UCSD-AML1 (cell line): ENCODE measurements at regions not wholly inside any gene's neighbourhood (a gene's known extent, or its start where the extent isn't known, plus 50 kb on each side); places are given as distances from the start of the nearest gene placed in this dataset.

Experiments used
- DNase-seq: peaks from one replicate; lab custom pipeline; 2025; ENCODE audit not compliant: unreplicated experiment; lab: John Stamatoyannopoulos, UW

DNA sequence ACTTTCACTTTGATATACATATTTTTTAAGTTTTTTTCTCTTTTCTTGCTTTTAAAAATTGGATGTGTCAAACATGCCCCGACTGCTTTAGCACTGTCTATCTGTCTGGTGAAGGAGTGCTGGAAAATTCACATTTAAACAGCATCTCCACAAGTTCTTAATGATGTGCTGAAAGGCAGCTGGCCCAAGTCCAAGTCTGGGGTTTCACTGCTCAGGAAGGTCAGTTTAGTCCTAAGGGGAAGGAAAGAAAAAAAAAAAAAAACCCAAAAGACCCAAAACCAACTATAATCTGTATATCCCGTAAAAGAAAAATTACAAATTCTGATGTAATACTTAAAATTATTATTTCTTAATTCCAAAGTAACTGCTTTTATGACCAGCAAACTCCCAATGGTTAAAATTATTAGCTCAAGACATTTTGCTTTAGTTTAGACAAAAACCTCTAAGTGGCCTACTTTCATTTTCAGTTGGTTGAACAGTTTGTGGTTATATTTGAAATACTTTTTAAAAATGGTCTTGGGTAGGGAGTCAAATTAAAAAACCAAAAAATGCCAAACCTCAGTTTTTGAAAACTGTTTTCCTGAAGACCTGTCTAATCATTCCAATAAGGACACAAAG, 79.5 kb upstream of the PREP start:
- DNase-seq = no peak

GRCh38 chr6:105476978-105477377, 74.1 kb upstream of the PREP start:
- DNase-seq = no peak

- DNase-seq = no peak
Measured at GRCh38 chr6:105474234-105474633, 71.4 kb upstream of the PREP start.

DNA sequence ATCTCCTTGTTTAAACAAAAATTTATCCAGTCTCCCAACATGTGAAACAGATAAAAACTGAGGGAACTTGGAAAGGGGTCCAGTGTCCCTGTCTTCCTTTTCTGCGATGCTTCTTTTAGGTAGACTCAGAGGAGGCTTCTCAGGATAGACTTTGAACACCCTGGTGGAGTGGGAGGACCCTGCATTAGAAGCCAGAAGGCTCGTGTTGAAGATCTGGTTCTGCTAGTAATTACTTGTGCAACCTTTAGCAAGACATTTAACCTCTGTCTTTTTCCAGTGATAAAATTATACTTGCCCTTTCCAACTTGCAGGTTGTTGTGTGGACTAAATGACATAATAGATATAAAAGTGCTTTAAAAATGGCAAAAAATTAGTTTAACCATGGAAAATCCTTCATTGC, 67.1 kb upstream of the PREP start:
- no peak for DNase-seq

DNA sequence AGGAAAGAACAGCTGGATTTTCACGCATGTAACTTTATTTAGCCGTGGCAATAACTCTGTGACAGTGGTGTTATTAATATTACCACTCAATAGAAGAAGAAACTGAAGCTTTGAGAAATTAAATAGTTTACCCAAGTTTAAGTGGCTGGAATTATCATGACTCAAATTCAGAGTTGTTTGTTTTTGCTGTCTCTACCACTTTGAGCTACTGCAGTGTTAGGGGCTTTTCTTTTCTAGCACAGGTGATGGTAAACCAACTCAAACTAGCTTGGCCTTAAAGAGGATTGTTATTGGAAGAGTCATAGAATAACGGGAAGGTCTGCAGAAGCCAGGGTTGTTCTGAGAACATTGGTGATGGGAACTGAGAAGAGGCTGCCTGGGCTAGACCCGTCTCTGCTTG, 66.0 kb upstream of the PREP start:
- no peak for DNase-seq

DNA sequence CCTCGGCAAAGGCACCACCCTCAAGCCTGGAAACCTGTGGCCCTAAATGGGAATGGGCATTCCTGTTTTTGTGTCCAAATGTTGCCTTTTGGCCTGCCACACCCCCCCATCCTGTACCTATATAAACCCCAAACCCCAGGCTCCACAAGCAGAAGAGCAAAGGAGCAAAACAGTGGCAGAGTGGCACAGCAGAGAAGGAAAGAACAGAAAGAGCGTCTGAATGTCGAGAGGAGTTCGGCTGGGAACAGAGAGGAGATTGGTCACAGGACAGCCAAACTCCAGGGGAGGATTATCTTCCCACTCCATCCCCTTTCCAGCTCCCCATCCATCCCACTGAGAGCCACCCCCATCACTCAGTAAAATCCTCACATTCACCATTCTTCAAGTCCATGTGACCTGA, 58.0 kb upstream of the PREP start:
- DNase-seq = no peak

DNA sequence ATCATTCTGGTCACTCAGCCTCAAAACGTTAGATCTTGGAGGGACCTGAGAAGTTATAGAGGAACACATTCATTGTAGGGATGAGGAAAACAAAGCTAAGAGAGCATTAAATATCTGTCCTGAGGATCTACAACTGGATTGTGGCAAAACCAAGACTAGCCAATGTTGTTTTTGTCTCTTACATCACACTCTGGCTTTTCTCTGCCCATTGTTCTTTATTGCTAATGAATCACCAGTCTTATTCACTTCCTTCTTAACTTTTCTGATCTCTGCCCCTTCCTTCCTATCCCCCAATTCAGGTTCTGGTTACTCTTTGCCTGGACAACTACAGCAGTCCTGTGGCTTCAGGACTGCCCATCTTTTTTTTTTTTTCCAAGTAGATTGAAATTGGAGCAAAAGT, 57.0 kb upstream of the PREP start:
- DNase-seq = no peak

DNA sequence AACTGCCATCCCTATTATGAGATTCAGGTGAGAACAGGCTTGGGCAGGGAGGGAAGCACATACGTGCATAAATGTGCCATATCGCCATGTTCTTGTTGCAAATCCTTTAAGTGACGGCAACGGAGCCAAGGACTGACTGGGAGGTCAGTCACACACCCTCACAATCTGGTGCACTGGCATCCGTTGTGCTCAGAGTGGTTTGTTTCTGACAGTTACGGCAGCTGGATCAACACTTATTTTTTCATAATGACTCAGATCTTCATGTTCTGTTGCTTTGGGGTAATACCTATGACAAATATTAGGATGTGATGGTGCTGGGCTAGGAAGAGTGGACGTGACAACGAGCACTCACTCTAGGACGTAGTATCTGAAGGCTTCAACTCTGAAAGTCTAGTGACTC, 56.2 kb upstream of the PREP start:
- DNase-seq = no peak

GRCh38 chr6:105458551-105458950, 55.7 kb upstream of the PREP start:
- DNase-seq = no peak

DNA sequence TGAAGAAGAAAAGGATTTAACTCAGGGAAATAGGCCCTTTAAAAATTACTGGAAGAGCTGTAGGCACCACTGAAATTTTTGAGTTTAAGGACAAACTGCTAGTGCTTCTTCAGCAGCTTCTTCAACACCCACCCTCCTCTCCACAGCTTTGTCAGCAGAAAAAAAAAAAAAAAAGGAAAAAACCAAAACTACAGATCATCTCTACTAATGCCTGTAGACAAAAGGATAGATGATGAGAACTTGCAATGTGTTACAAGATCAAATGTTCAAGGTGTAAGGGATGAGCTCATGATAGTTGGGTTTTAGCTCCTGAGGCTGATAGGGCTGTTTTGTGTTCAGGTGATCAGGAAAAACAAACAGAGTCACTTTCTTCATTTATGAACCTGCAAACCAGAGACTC, 55.2 kb upstream of the PREP start:
- no peak for DNase-seq

DNA sequence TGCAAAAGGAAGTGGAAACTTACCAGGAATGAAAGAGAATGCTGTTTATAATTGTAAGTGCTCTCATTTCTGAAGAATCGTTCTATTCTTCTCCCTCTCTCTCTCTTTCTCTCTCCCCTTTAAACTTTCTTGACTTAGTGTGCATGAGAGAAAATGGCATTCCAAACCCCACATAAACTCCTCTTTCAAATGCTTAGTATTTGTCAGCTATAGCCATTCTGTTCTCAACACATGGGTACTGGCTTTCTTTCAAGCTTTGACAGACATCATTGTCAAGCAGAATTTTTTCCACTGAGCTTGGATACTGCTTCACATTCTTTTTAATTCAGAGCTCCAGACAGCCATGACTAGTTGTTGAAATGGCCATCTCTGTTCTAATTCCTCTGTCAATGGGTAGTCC, 51.1 kb upstream of the PREP start:
- no peak for DNase-seq

DNA sequence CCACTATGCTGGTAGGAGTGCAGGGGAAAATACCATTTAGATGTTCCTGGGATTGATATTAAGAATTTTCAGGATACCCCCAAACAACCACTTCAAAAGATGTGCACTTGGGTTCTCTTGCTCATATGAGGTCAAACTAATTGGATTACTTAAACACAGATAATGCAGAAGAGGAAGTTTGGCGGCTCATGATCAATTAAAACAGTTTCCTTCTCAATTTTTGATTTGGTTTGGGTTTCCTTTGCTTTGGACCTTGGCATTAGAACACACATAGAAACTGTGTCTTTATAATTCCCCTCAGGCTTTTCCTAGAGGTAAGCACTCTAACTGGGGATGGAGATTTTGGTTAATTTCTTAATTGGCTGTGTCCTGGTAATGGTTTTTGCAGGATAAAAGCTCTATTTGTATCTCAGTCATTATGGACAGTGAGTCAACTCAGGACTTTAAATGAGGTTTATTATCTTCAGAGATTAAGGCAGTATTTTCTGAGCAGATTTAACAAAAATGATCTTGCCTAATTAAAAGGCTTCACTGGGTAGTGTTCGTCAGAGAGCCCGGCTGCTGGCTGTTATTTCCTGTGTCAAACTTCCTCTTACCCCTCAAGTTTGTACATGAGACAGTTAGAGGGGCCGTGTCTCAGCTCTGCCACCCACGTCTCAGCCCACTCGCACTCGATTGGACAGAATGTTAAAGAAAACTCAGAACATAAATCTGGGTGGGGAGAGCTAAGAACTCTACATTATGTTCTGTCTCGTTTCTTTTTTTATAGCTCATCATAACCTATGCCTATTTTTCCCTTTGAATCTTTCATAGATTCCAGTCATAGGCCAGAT, 50.3 kb upstream of the PREP start:
- DNase-seq = no peak
